Gastroesophageal sphincter (tissue), 3 donors: ENCODE measurements at regions not wholly inside any gene's neighbourhood (a gene's known extent, or its start where the extent isn't known, plus 50 kb on each side); places are given as distances from the start of the nearest gene placed in this dataset.

Experiments
- CTCF ChIP-seq, 4 experiments: fragments of 200-600 bp in 2 of 4; fragments of 450-650 bp in 2 of 4; sonication (generic) in 1 of 4; IDR thresholded peaks; one replicate each; pipeline ENCODE4 v1.5.1; 2017 to 2019; ENCODE audit warnings: antibody characterized with exemption in 4 of 4, mild to moderate bottlenecking in 2 of 4, moderate library complexity in 2 of 4
- POLR2A ChIP-seq, 2 donors: fragments of 450-650 bp; IDR thresholded peaks; one replicate each; pipeline ENCODE4 v1.6.1; 2017; ENCODE audit warnings: antibody characterized with exemption in 2 of 2, mild to moderate bottlenecking in 2 of 2, moderate library complexity in 1 of 2
- POLR2AphosphoS5 ChIP-seq: sonication (generic); formaldehyde crosslinking; IDR thresholded peaks from one replicate; pipeline ENCODE4 v1.6.1; 2017; ENCODE audit warnings: antibody characterized with exemption

GRCh38 chr1:13921190-13921589, 221.2 kb downstream of the PRDM2 start:
- TF ChIP-seq CTCF (IDR thresholded peaks at IDR 0.05) (no peak), POLR2A (IDR thresholded peaks at IDR 0.05) (no peak), POLR2AphosphoS5 (no peak)
